Fibroblast of skin of back (primary cell): ENCODE measurements at regions not wholly inside any gene's neighbourhood (a gene's known extent, or its start where the extent isn't known, plus 50 kb on each side); places are given as distances from the start of the nearest gene placed in this dataset.

Source experiments
- DNase-seq: peaks from one replicate; pipeline ENCODE4 v3.0.0-alpha.2; 2013

GRCh38 chr7:130912862-130913638 is 179.0 kb upstream of the KLF14 start:
- peak; percentile 99 for DNase-seq

DNA sequence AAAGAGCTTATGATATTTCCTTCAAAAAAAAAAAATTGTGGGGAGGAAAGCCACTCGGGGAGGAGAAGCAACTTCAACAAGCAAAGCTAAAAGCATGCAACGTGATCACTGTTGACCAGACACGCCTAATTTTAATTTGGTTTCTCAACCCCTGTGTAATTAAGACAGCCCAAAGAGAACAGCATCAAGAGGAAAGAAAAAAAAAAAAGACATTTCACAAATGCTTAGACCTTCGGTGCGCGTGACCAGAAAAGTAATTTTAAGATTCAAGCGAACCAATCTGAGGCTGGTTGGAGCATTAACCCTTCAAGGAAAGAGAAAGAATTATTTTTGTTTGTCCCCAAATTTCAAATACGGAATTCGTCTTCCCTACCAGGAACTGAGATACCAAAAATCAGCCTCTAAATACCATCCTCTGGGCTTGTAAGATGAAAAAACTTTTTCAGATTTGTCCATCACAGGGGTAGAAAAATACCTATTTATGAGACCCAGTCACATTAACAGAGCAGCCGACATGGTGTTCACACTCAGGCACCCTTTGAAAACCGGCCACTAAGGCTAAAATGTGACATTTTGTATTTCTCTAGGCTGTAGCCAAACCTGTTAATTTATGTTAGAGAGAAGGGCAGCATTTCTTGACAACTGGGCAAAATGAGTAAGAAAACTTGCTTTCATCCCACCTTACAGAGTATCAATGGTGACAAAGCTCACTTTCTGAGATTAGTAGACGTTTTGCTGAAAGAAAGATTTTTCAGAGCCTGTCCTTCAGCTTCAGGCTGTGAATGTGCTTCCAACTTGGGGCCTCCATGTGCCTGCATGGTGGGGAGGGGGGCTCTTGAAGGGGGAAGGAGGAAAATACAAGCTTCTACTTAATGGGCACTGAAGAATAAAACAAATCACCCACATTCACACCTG is 179.9 kb upstream of the KLF14 start:
- DNase-seq: no peak

DNA sequence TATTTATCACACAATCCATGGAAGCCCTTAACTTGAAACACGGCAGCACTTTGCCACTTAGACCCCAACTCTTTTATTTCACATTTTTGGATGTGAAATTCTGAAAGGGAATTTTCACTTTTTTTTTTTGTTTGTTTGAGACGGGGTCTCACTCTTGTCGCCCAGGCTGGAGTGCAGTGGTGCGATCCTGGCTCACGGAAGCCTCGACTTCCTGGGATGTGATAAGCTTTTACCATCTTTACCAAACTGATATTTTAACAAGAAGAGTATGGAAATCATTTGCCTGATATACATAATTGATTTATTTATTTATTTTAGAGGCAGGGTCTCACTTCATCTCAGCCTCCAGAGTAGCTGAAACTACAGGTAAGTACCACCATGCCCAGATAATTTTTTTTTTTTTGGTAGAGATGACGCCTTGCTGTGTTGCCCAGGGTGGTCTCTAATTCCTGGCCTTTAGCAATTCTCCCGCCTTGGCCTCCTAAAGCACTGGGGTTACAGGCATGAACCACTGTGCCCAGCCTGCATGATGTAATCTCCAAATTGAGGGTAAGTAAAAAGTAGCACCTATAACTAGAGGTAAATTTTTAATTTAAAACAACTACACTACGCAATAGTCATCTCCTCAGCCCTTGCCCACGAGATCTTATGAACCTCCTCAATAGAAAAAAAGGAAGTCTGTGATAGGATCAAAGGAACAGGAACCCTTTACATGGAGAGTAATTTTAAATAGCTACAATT is 180.7 kb upstream of the KLF14 start:
- no peak for DNase-seq

GRCh38 chr7:130917669-130918128 is 183.7 kb upstream of the KLF14 start:
- DNase-seq: peak; percentile 81

GRCh38 chr7:130918129-130919052 is 184.4 kb upstream of the KLF14 start:
- DNase-seq: no peak

DNA sequence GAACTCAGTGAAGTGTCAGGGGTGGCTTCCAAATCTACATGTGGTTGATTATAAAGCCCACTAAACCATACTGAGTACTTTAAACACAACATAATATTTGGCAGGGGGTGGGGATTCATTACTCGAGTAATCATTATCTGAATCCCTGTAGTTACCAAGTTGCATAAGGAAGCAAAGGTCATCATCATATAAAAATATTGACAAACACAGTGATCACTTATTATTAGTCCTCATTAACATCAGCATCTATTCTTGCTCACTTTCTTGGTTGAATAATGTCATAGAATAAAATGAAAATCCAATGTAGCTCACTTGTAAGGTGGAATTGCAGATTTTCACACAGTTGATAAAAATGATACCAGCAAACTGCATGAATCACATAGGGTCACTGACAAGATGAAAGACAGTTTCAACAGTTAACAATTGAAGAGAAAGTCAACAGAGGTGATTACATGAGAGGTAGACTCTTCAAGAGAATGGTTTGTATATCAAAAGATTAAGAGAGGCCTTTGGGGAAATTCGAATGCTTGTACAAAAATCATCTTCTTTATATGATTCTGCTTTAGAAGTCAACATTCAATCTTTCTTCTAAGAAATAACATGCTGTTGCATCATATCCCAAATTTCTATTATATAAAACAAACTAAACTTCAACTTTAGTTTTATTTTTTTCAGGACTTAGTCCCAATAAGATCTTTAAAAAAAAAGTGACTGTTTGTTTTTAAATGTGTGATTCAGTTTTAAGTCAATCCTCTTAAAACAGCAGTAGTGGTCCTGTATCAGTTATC is 185.5 kb upstream of the KLF14 start:
- DNase-seq: no peak

DNA sequence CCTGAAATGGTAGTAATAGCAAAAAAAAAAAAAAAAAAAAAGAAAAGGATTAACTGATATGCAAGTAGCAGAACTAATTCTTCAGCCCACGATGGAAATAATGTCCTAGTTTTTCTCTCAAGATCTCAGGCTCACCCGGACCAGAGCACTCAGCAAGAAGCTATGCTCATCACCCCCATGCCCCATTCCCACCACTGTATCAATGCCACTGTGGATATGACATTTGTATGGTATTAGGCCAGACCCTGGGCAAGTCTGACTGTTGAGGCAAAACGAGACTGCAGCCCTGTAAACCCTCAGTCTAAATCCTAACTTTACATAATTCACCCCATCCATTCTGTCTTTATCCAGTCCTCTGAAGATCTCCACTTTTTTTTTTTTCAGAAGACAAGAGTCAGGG is 186.1 kb upstream of the KLF14 start:
- no peak for DNase-seq

DNA sequence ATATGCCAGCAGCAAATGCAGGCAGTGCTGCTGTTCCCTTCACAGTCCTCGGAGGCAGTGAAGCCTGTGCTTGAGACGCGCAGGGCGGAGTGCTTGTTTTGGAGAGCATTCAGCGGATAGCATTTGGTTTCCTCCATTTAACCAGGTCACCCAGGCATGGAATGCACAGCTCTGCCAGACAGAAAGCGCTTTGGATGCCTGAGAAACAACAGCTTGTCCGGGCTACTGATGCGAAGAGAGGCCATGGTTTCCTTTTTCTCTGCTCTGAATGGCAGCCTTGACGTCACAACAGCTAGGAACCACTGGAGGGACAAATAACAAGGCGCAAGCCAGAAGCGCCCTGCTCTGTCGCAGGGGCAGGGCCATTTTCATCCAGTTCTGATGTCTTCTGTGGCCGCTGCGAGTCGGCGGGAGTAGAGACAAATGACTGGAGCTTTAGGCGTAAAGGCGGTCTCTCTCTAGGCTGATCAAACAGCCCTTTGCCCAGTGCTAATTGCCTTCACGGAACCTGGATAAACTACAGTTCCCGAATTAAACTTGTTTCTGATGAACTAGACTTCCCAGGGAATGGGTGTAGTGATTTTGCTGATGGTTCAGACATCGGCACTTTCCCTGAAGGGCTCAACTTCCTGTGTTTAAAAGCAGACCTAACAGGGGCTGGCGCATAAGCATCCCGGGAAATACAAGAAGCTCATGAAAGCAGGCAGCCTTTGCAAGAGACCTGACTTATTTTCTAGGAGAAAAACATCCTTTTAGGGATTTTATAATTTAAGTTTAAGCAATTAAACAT is 187.6 kb upstream of the KLF14 start:
- peak; percentile 80 for DNase-seq

DNA sequence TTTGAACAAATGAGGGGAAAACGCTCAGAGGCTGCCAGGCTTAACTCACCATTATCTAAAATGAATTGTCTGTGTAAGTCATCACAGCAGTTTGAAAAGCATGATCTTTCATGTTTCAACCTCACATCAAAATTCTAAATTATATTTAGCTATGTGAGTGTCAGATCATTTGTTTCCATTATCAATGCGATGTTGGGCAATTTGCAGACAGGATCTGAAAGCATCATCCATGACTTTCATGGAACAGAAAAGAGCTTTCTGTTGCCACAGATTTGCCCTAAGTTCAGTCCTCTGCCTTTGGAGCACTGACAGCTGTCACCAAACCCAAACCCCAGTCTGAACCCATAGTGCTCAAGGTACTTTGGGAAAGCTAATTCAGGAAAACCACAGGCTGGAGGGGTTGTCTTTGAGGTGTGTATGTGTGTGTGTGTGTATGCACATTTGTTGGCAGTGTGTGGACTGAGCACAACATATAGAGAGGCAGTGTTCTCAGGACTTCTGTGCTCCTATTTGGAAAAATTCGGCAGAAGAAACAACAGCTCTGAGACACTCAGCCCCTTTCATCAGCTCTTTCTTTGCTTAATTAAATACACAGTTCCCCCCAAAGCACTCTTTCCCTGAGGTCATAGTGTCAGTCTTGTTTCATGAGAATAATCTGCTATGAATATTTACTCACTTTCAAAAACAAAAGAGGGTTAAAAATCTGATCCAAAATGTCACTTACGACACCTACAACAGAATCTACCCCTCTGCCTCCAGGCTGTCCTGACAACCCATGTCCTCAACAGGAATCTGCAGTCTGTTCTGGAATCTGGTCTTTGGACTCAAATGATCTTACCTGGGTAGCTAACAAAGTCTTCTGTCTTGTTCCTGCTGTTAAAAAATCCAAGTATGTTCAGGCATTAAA is 188.5 kb upstream of the KLF14 start:
- DNase-seq: no peak

DNA sequence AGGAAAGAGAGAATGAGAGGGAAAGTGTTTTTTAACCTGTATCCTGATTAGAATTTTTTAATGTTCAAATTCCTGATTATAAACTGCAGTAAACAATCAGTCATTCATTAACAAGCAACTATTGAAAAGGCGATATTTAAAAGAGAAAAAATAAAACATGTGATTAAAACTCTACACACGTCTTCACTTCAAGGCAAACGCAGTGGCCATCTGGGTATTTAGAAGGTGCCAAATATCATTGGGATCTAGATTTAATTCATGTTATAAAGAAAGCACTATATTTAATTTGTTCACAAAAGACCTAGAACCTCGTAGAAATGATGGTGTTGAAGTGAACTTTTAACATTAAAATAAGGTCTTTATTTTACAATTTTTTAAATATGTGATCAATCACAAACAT is 189.4 kb upstream of the KLF14 start:
- DNase-seq: no peak

GRCh38 chr7:130923930-130924329 is 189.9 kb upstream of the KLF14 start:
- no peak for DNase-seq

DNA sequence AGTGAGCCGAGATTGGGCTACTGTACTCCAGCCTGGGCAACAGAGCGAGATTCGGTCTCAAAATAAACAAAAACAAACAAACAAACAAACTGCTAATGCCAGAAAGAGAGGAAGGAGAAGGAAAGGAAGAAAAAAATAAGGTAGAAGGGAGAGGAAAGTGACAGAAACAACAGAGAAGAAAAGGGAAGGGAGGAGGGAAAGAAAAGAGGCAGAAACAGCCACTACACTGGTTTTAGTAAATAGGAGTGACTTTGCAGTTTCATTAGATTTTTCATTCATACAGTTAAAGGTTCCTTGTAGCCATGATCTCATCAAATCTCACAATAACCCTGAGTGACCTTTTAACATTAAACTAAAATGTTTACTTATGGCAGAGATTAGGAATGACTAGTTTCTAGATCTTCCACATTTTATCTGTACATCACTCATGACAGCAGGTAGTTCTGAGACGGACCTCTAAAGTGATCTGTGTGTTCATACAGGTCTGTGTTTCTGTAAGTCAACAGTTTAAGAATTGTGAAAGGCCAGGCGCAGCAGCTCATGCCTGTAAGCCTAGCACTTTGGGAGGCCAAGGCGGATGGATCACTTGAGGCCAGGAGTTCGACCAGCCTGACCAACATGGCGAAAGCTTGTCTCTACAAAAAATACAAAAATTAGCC is 191.3 kb upstream of the KLF14 start:
- DNase-seq: no peak

DNA sequence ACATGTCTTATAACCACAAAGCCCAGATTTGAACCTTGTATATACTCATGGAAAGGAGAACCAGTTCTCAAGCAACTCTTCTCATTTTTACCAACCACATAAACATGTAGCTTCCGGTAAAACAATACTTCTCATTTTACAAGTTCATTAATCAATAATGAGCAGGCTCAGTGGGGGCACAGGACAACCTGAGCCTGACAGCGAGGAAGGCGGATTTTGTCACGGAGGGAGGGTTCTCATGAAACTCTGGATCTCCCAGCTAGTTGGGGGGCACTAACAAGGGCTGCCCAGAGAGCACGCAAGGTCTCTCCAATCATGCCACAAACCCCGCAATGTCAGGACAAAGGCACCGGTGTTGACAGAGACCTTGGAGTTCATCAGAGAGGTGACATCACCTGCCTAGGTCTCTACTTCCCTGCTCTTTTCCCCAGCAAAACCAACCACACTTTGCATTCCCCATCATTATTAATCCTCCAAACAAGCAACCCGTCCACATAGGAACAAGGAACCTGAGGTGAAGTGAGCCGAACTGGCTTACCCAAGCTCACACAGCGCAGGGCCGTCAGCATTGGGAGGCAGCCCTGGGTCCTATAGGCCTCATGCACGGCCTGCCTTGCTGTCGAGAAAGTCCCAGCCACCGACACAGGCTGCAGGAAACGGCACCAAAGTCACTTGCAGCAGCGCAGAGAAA is 192.1 kb upstream of the KLF14 start:
- DNase-seq: no peak

GRCh38 chr7:130927062-130927461 is 193.1 kb upstream of the KLF14 start:
- no peak for DNase-seq

DNA sequence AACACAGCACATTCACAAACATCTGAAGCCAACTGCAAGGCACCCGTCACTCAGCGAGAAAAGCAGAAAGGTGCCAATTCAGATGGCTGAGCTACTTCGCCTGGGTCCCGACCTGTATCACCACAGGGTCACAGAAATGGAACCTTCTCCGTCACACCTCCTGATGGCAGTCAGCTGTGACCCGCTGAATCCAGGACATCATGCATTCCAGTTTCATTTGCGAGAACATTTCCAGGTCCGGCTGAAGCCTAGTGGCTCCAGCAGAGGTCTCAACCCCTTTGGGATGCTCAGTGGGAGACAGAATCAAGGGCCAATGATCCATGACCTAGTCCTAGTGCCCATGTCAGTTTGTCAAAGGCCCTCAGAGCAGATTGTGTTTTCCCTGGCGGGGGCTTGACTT is 193.6 kb upstream of the KLF14 start:
- no peak for DNase-seq

GRCh38 chr7:130929896-130930659 is 196.1 kb upstream of the KLF14 start:
- no peak for DNase-seq

DNA sequence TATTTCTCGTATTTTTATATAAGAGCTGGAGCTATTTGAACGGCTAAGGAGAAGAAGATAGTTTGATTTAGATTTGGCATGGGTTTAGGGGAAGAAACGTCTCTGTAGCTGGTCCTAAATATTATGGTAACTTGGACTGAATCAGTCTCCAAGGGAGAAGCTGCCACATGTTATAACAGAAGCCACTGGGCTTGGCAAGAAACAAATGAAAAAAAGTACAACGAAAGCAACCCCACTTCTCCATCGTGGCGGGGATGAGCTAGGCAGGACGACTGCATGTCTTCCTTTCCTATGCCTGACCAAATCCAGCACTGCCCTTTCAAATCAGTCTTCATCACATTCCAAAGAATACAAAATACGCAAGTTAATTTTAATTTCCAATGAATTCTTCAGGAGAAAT is 196.7 kb upstream of the KLF14 start:
- no peak for DNase-seq
